ENCODE measurements at regions not wholly inside any gene's neighbourhood (a gene's known extent, or its start where the extent isn't known, plus 50 kb on each side); places are given as distances from the start of the nearest gene placed in this dataset.
"Not testable (repeated sequence)": the region's sequence is repeated elsewhere in the genome, so short reads cannot be mapped to it uniquely, and the experiment has no call there.

DNA sequence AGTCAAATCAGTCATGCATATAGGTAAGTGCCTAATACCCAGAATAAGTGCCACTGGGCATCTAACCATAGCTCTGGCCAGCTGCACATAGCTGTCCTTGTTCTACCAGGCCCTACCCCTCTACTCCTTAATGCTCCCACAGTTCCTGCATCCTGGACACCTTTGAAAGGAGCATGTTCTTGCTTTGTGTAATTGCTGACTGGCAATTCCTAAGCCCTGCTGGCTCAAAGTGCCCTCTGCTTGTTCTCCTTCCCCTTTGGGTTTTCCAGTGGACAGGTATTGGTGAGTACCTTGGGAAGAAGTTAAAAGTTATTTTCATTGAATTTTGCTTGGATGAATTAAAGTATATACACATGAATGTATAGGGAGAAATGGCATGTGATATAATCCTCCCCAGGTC, 516.4 kb downstream of the ETNK1 start (continued):
- TF ChIP-seq, protein P1, sequence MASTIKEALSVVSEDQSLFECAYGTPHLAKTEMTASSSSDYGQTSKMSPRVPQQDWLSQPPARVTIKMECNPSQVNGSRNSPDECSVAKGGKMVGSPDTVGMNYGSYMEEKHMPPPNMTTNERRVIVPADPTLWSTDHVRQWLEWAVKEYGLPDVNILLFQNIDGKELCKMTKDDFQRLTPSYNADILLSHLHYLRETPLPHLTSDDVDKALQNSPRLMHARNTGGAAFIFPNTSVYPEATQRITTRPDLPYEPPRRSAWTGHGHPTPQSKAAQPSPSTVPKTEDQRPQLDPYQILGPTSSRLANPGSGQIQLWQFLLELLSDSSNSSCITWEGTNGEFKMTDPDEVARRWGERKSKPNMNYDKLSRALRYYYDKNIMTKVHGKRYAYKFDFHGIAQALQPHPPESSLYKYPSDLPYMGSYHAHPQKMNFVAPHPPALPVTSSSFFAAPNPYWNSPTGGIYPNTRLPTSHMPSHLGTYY (CRISPR knock-in tag; IDR thresholded peaks at IDR 0.05) = no peak
- TF ChIP-seq, protein P2, sequence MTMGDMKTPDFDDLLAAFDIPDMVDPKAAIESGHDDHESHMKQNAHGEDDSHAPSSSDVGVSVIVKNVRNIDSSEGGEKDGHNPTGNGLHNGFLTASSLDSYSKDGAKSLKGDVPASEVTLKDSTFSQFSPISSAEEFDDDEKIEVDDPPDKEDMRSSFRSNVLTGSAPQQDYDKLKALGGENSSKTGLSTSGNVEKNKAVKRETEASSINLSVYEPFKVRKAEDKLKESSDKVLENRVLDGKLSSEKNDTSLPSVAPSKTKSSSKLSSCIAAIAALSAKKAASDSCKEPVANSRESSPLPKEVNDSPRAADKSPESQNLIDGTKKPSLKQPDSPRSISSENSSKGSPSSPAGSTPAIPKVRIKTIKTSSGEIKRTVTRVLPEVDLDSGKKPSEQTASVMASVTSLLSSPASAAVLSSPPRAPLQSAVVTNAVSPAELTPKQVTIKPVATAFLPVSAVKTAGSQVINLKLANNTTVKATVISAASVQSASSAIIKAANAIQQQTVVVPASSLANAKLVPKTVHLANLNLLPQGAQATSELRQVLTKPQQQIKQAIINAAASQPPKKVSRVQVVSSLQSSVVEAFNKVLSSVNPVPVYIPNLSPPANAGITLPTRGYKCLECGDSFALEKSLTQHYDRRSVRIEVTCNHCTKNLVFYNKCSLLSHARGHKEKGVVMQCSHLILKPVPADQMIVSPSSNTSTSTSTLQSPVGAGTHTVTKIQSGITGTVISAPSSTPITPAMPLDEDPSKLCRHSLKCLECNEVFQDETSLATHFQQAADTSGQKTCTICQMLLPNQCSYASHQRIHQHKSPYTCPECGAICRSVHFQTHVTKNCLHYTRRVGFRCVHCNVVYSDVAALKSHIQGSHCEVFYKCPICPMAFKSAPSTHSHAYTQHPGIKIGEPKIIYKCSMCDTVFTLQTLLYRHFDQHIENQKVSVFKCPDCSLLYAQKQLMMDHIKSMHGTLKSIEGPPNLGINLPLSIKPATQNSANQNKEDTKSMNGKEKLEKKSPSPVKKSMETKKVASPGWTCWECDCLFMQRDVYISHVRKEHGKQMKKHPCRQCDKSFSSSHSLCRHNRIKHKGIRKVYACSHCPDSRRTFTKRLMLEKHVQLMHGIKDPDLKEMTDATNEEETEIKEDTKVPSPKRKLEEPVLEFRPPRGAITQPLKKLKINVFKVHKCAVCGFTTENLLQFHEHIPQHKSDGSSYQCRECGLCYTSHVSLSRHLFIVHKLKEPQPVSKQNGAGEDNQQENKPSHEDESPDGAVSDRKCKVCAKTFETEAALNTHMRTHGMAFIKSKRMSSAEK (CRISPR knock-in tag; IDR thresholded peaks at IDR 0.05; ENCODE audit: borderline replicate concordance) = no peak
- no peak for TF ChIP-seq RORB (CRISPR knock-in tag; IDR thresholded peaks at IDR 0.05)

DNA sequence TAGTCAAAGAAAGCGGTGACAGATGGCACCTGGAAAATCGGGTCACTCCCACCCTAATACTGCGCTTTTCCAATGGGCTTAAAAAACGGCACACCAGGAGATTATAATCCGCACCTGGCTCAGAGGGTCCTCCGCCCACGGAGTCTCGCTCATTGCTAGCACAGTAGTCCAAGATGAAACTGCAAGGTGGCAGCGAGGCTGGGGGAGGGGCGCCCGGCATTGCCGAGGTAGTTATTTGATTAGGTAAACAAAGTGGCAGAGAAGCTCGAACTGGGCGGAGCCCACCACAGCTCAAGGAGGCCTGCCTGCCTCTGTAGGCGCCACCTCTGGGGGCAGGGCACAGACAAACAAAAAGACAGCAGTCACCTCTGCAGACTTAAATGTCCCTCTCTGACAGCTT, 521.1 kb downstream of the ETNK1 start:
- Mint-ChIP-seq H3K36me3 (peaks cover 58% of the 10 kb centered on the region), H3K9me3 (peaks cover 78% of the 10 kb centered on the region)
- POLR2A ChIA-PET; H3K27ac Mint-ChIP-seq; DNase-seq (ENCODE audit: low spot score); ATAC-seq; H3K27me3 Mint-ChIP-seq (ENCODE audit: low read depth); H3K4me3 Mint-ChIP-seq; H3K4me1 Mint-ChIP-seq; CTCF ChIA-PET: not testable (repeated sequence)

DNA sequence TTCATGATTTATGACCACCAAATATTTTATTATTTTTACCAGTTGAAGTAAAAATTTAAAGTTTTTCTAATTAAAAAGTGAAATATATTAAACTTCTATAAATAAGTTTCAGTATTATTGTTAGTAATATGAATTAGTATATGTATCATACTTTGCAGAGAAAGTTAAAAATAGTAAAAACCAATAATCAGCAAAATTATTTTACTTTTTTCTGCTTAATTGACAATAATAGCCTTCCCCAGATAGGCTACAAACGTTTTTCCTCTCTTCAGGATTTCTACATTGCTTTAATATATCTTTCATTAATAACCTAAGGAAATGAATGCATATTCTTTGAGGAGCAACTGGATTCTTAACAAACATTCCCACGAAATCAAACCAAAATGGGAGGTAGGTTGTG, 543.5 kb downstream of the ETNK1 start:
- ATAC-seq (no peak), DNase-seq (ENCODE audit: low spot score) (no peak)
- no peak for TF ChIP-seq TCF7 (CRISPR knock-in tag; IDR thresholded peaks at IDR 0.05; ENCODE audit: low read depth)
- no peak for TF ChIP-seq ATF1 (CRISPR knock-in tag; IDR thresholded peaks at IDR 0.05)
- TF ChIP-seq ESRRA (CRISPR knock-in tag; IDR thresholded peaks at IDR 0.05; ENCODE audit: borderline replicate concordance) = no peak
- TF ChIP-seq, protein P3, sequence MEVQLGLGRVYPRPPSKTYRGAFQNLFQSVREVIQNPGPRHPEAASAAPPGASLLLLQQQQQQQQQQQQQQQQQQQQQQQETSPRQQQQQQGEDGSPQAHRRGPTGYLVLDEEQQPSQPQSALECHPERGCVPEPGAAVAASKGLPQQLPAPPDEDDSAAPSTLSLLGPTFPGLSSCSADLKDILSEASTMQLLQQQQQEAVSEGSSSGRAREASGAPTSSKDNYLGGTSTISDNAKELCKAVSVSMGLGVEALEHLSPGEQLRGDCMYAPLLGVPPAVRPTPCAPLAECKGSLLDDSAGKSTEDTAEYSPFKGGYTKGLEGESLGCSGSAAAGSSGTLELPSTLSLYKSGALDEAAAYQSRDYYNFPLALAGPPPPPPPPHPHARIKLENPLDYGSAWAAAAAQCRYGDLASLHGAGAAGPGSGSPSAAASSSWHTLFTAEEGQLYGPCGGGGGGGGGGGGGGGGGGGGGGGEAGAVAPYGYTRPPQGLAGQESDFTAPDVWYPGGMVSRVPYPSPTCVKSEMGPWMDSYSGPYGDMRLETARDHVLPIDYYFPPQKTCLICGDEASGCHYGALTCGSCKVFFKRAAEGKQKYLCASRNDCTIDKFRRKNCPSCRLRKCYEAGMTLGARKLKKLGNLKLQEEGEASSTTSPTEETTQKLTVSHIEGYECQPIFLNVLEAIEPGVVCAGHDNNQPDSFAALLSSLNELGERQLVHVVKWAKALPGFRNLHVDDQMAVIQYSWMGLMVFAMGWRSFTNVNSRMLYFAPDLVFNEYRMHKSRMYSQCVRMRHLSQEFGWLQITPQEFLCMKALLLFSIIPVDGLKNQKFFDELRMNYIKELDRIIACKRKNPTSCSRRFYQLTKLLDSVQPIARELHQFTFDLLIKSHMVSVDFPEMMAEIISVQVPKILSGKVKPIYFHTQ (CRISPR knock-in tag; IDR thresholded peaks at IDR 0.05) = no peak
- no peak for TF ChIP-seq SP1 (CRISPR knock-in tag; conservative IDR thresholded peaks at IDR 0.05)
- TF ChIP-seq, protein P4, sequence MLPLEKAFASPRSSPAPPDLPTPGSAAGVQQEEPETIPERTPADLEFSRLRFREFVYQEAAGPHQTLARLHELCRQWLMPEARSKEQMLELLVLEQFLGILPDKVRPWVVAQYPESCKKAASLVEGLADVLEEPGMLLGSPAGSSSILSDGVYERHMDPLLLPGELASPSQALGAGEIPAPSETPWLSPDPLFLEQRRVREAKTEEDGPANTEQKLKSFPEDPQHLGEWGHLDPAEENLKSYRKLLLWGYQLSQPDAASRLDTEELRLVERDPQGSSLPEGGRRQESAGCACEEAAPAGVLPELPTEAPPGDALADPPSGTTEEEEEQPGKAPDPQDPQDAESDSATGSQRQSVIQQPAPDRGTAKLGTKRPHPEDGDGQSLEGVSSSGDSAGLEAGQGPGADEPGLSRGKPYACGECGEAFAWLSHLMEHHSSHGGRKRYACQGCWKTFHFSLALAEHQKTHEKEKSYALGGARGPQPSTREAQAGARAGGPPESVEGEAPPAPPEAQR (CRISPR knock-in tag; IDR thresholded peaks at IDR 0.05) = no peak
- no peak for TF ChIP-seq ZNF423 (CRISPR knock-in tag; IDR thresholded peaks at IDR 0.05)
- TF ChIP-seq, protein P5, sequence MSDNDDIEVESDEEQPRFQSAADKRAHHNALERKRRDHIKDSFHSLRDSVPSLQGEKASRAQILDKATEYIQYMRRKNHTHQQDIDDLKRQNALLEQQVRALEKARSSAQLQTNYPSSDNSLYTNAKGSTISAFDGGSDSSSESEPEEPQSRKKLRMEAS (CRISPR knock-in tag; IDR thresholded peaks at IDR 0.05) = no peak
- TF ChIP-seq GTF2I (CRISPR knock-in tag; conservative IDR thresholded peaks at IDR 0.05) = no peak
- TF ChIP-seq ZNF232 (CRISPR knock-in tag; IDR thresholded peaks at IDR 0.05) = no peak
- no peak for TF ChIP-seq JUN (CRISPR knock-in tag; IDR thresholded peaks at IDR 0.05)
- no peak for TF ChIP-seq ZNF121 (CRISPR knock-in tag; IDR thresholded peaks at IDR 0.05)
- TF ChIP-seq CREM (CRISPR knock-in tag; IDR thresholded peaks at IDR 0.05) = no peak
- TF ChIP-seq, protein P6, sequence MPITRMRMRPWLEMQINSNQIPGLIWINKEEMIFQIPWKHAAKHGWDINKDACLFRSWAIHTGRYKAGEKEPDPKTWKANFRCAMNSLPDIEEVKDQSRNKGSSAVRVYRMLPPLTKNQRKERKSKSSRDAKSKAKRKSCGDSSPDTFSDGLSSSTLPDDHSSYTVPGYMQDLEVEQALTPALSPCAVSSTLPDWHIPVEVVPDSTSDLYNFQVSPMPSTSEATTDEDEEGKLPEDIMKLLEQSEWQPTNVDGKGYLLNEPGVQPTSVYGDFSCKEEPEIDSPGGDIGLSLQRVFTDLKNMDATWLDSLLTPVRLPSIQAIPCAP (CRISPR knock-in tag; IDR thresholded peaks at IDR 0.05) = no peak
- no peak for TF ChIP-seq TP53 (CRISPR knock-in tag; IDR thresholded peaks at IDR 0.05)
- TF ChIP-seq NFE2L1 (CRISPR knock-in tag; IDR thresholded peaks at IDR 0.05) = no peak
- TF ChIP-seq, protein P7, sequence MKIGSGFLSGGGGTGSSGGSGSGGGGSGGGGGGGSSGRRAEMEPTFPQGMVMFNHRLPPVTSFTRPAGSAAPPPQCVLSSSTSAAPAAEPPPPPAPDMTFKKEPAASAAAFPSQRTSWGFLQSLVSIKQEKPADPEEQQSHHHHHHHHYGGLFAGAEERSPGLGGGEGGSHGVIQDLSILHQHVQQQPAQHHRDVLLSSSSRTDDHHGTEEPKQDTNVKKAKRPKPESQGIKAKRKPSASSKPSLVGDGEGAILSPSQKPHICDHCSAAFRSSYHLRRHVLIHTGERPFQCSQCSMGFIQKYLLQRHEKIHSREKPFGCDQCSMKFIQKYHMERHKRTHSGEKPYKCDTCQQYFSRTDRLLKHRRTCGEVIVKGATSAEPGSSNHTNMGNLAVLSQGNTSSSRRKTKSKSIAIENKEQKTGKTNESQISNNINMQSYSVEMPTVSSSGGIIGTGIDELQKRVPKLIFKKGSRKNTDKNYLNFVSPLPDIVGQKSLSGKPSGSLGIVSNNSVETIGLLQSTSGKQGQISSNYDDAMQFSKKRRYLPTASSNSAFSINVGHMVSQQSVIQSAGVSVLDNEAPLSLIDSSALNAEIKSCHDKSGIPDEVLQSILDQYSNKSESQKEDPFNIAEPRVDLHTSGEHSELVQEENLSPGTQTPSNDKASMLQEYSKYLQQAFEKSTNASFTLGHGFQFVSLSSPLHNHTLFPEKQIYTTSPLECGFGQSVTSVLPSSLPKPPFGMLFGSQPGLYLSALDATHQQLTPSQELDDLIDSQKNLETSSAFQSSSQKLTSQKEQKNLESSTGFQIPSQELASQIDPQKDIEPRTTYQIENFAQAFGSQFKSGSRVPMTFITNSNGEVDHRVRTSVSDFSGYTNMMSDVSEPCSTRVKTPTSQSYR (CRISPR knock-in tag; IDR thresholded peaks at IDR 0.05) = no peak
- peaks cover 30% of the 10 kb centered on the region for H3K9me3 Mint-ChIP-seq
- ChIA-PET POLR2A (no interaction called here), CTCF (no interaction called here)
- no peak overlapping the region for H3K27ac Mint-ChIP-seq
- no peak overlapping the region for H3K4me3 Mint-ChIP-seq
- peaks cover 4% of the 10 kb centered on the region; the same call in 1 of the 2 replicates for H3K36me3 Mint-ChIP-seq
- no peaks in the 10 kb centered on the region for H3K4me1 Mint-ChIP-seq
- no peaks in the 10 kb centered on the region for H3K27me3 Mint-ChIP-seq (ENCODE audit: low read depth)
